Stimulated activated naive B cell treated with anti-CD40 and anti-IgM and Interleukin-4, amounts not matched to agents 10 μg/mL and 1 μg/mL and 100 μg/mL, for 72 hours (primary cell): ENCODE measurements at regions not wholly inside any gene's neighbourhood (a gene's known extent, or its start where the extent isn't known, plus 50 kb on each side); places are given as distances from the start of the nearest gene placed in this dataset.
"Not testable (repeated sequence)": the region's sequence is repeated elsewhere in the genome, so short reads cannot be mapped to it uniquely, and the experiment has no call there.

Experiments
- ATAC-seq, 2 donors: fragments of 150-1000 bp; cut with Tn5 transposase; replicated peaks; 2 replicates each; pipeline ENCODE4 v1.10.0; 2021; ENCODE audit warnings: moderate library complexity in 1 of 2
- DNase-seq: peaks from one replicate; pipeline ENCODE4 v3.0.0; 2021
- H3K27ac Mint-ChIP-seq: one replicate; pipeline ENCODE4 v1.8.0; 2022; ENCODE audit warnings: mild to moderate bottlenecking, mixed read lengths
- H3K27me3 Mint-ChIP-seq, 2 donors: one replicate each; pipeline ENCODE4 v1.8.0; 2022; ENCODE audit warnings: mixed read lengths in 2 of 2
- H3K36me3 Mint-ChIP-seq, 2 donors: one replicate each; pipeline ENCODE4 v1.8.0; 2022; ENCODE audit warnings: mixed read lengths in 2 of 2, mild to moderate bottlenecking in 1 of 2
- H3K4me1 Mint-ChIP-seq, 2 donors: one replicate each; pipeline ENCODE4 v1.8.0; 2022; ENCODE audit warnings: mixed read lengths in 2 of 2, mild to moderate bottlenecking in 1 of 2
- H3K4me3 Mint-ChIP-seq, 2 donors: one replicate each; pipeline ENCODE4 v1.8.0; 2022; ENCODE audit warnings: mild to moderate bottlenecking in 2 of 2, mixed read lengths in 2 of 2, moderate library complexity in 1 of 2
- H3K9me3 Mint-ChIP-seq, 2 donors: one replicate each; pipeline ENCODE4 v1.8.0; 2022; ENCODE audit warnings: mixed read lengths in 2 of 2, mild to moderate bottlenecking in 1 of 2

DNA sequence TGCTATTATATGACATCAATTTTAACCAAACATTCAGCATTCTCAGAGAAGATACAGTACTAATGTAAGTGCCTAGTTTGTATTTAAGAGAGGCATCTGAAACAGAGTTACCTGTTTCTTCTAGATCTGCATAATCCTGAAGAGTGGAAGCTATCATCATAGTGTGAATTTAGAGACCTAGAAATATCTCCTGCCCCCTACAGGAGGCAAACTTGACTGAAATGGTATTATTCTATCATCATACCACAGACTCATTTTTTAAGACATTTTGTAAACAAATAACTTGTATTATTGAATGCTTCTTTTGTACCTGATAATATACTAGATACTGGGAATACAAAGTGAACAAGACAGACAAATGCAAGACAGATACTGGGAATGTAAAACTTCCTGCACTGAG, 216.8 kb upstream of the RPS23 start:
- ATAC-seq, result no peak

DNA sequence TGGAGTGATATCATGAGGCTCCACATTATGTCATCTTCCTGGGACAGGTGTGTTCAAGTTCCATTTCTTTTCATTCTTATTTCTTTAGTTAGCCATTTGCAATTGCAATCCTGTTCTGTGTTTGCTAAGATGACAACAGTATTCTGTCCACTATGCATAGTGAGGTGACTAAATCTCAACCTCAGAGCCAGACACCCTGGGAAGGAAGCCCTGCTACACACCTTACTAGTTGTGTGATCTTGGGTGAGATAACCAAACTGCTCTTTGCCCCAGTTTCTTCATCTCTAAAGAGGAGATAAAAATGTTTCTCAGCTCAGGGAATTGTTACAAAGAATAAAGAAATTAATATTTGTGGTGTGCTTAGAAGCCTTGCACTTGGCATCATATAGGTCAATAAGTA, 215.1 kb upstream of the RPS23 start:
- ATAC-seq (no peak), DNase-seq (no peak)
- Mint-ChIP-seq H3K4me3 (no peak overlapping the region), H3K4me1 (no peaks in the 10 kb centered on the region), H3K9me3 (no peaks in the 10 kb centered on the region), H3K27ac (no peak overlapping the region), H3K36me3 (no peaks in the 10 kb centered on the region), H3K27me3 (no peaks in the 10 kb centered on the region)

More for the DNA sequence above, 216.8 kb upstream of the RPS23 start:
- H3K27me3 Mint-ChIP-seq, result no peaks in the 10 kb centered on the region
- H3K27ac Mint-ChIP-seq, result no peak overlapping the region
- H3K9me3 Mint-ChIP-seq, result no peaks in the 10 kb centered on the region
- no peak overlapping the region for H3K4me3 Mint-ChIP-seq
- no peaks in the 10 kb centered on the region for H3K36me3 Mint-ChIP-seq
- no peak for DNase-seq
- no peaks in the 10 kb centered on the region for H3K4me1 Mint-ChIP-seq

DNA sequence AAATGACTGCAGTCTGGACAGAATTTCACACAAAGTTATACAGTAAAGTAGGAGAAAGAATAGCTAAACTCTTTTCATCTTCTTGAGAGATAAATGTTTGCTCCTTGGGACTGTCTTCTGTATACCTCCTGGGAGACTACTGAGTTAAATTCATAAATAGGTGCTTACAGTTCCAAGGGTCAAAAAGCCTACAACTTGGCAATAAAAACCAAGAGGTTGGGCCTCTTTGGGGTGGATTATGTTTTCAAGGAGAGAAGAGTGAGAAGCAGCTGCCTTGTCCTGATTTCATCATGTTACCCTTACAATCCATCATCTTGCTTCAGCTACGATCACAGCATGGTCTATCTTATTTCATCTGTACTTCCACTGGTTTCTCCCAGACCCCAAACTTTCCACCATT, 213.2 kb upstream of the RPS23 start:
- no peaks in the 10 kb centered on the region for H3K4me1 Mint-ChIP-seq
- no peaks in the 10 kb centered on the region for H3K9me3 Mint-ChIP-seq
- DNase-seq (no peak), ATAC-seq (no peak)
- H3K4me3 Mint-ChIP-seq, result no peak overlapping the region
- no peaks in the 10 kb centered on the region for H3K36me3 Mint-ChIP-seq
- H3K27me3 Mint-ChIP-seq, result no peaks in the 10 kb centered on the region
- H3K27ac Mint-ChIP-seq, result no peak overlapping the region

DNA sequence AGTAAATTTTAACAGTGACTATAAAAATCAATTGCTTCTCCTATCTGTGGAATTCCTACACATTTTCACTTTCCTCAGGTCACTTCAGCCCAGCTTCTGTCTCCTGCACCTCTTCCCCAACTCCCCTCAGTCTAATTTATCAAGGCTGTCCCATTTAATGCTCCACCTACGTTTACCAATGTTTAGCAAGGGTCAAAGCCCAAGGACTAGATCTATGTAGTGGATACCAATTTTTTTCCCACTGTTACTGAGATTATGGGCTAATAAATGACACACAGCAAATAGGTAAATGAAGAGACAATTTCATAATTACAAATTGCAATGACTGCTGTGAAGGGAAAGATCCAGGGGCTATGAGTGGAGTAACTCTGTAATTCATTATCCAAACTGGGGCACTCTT, 211.5 kb upstream of the RPS23 start:
- H3K27ac Mint-ChIP-seq, result no peak overlapping the region
- no peaks in the 10 kb centered on the region for H3K36me3 Mint-ChIP-seq
- no peak overlapping the region for H3K4me3 Mint-ChIP-seq
- ATAC-seq (no peak), DNase-seq (no peak)
- no peaks in the 10 kb centered on the region for H3K27me3 Mint-ChIP-seq
- H3K4me1 Mint-ChIP-seq, result no peaks in the 10 kb centered on the region
- no peaks in the 10 kb centered on the region for H3K9me3 Mint-ChIP-seq

DNA sequence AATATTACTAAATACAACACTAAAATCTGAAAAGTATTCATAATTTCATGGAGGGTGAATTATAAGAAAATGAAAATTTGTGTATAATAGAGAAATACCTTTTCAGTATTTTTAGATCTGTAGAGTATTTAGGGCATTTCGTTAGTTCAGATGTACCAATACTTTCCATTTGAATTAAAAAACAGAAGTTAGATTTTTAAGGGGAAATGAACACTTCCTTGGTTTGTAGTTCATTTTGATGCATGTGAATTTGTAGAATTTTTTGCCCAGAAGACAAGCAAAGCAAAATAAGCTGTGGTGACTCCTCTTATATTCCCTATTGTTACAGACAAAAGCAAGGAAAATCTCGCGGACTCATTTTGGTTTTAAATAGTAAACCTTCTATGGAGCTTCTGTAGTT, 209.0 kb upstream of the RPS23 start:
- Mint-ChIP-seq H3K9me3 (peaks cover 0 to 1% of the 10 kb centered on the region in 2 donors), H3K4me3 (no peak overlapping the region), H3K4me1 (no peaks in the 10 kb centered on the region), H3K27ac (no peak overlapping the region), H3K36me3 (no peaks in the 10 kb centered on the region), H3K27me3 (no peaks in the 10 kb centered on the region)
- DNase-seq (no peak), ATAC-seq (no peak)

DNA sequence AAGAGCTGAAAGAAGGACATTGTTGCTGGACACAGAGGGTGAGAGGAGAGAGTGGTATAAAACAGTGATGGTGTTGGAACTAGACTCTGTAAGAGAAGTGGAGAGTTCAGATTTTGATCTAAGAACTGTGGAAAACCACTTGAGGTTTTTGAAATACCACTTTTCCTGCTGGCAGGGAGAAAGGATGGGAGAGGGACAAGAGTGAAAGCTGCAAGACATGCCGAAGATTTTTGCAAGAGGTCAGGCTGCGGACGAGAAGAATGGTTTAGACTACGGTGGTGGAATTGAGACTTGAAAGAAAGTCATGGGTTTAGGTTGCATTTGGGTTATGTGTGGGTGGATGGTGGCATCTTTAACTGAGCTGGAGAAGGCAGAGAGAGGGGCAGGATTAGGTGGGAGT, 202.2 kb upstream of the RPS23 start:
- H3K36me3 Mint-ChIP-seq, result no peaks in the 10 kb centered on the region
- H3K27me3 Mint-ChIP-seq, result peaks cover 0 to 4% of the 10 kb centered on the region in 2 donors
- no peak for ATAC-seq
- DNase-seq, result no peak
- peaks cover 0 to 1% of the 10 kb centered on the region in 2 donors for H3K9me3 Mint-ChIP-seq
- no peak overlapping the region for H3K4me3 Mint-ChIP-seq
- no peak overlapping the region for H3K27ac Mint-ChIP-seq
- H3K4me1 Mint-ChIP-seq, result no peaks in the 10 kb centered on the region

DNA sequence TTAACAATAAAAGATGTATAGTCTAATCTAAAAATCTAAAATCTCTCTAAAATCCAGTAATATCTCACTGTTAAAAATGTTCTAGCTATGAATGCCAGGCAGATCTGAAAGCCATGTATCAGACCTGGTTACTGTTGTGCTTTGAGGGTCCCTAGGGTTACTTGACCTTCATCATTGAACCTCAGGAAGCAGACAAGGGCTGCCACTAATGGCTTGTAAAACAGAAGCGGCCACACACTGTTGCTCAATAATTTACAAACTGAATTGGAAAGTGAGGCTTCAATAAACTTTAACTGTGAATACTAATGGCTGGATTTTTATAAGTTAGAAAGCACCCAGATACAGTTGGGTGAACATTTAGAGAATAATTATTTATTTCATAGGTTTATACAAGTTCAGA, 198.0 kb upstream of the RPS23 start:
- H3K36me3 Mint-ChIP-seq, result no peaks in the 10 kb centered on the region
- no peaks in the 10 kb centered on the region for H3K4me1 Mint-ChIP-seq
- no peak overlapping the region for H3K27ac Mint-ChIP-seq
- H3K4me3 Mint-ChIP-seq, result no peak overlapping the region
- peaks cover 0 to 4% of the 10 kb centered on the region in 2 donors for H3K27me3 Mint-ChIP-seq
- no peak for DNase-seq
- H3K9me3 Mint-ChIP-seq, result no peaks in the 10 kb centered on the region
- no peak for ATAC-seq

DNA sequence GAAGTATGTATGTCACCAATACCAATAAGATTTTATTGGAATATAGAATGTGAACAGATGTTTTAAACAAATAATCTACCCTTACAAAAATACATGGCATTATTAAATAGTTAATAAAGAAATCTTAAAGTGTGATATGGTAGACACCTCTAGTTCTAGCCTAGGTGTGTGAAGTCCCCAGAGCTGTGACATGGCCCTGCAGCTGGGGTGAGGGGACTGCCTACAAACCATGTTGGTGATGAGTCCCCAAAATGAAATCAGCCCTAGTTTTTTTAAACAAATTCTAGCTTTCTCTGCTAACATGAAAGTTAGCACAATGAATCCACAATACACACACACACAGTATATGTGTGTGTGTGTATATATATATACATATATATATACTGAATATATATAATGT, 195.1 kb upstream of the RPS23 start:
- Mint-ChIP-seq H3K27me3 (no peaks in the 10 kb centered on the region), H3K9me3 (no peaks in the 10 kb centered on the region), H3K36me3 (no peaks in the 10 kb centered on the region), H3K27ac (no peak overlapping the region), H3K4me3 (no peak overlapping the region), H3K4me1 (no peaks in the 10 kb centered on the region)
- DNase-seq (no peak), ATAC-seq (no peak)

DNA sequence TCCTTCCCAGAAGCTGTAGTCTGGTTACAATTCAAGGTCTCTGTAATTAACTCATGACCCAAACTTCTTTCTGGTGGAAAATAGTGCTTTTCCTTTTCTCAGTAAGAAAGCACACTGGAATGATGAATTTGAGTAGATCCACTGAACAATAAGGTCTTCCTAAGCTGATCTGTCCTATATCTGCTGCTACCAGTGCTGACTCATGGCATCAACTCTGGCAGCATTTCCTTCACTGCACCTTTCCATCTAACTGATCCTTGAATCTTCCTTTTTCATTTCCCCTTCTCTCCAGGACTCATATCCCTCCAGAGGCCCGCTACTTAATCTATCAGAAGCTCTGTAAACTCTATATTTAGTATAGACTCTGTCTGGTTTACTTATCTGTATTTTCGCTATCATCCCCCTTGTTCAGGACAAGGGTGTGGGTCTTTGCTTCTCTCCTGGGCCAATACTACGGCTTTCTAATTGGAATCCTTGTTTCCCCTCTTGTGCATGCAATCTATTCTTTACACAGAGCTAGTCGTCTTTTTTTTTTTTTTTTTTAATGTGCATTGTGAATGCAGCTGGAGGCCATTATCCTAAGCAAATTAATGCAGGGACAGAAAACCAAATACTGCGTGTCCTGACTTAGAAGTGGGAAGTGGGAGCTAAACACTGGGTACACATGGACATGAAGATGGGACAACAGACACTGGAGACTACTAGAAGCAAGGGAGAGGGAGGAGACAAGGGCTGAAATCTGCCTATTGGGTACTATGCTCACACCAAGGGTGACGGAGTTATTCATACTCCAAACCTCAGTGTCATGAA, 192.2 kb upstream of the RPS23 start:
- H3K9me3 Mint-ChIP-seq, result no peaks in the 10 kb centered on the region
- DNase-seq (no peak), ATAC-seq (no peak)
- no peaks in the 10 kb centered on the region for H3K4me1 Mint-ChIP-seq
- no peaks in the 10 kb centered on the region for H3K36me3 Mint-ChIP-seq
- no peak overlapping the region for H3K4me3 Mint-ChIP-seq
- H3K27me3 Mint-ChIP-seq, result no peaks in the 10 kb centered on the region
- H3K27ac Mint-ChIP-seq, result no peak overlapping the region

DNA sequence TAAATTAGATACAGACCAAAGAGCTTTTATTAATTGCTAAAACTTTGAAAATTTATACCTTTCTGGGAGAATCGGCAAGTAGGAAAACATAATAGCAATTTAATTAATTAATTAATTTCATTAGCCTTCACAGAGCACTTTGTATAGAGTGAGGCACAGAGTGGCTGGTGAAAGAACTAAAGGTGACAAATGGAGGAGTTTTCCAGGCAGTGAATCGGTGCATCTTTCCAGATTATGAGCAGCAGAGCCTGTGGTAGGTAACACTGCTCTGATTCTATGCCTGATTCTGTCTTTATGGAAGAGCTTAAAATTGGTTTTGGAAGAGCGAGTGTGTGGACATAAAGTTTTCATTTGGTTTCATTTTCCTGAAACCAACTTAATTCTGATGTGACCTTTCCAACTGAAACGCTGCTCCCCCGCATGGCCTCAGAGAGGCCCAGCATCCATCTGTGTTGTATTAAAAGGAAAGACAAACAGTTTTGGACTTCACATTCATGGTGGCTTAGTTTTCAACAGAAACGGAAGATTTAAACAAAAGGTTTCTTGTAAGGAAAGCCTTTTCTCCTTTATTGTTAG, 188.9 kb upstream of the RPS23 start:
- ATAC-seq (no peak), DNase-seq (no peak)
- Mint-ChIP-seq H3K4me3 (no peak overlapping the region), H3K27me3 (no peaks in the 10 kb centered on the region), H3K36me3 (no peaks in the 10 kb centered on the region), H3K9me3 (peaks cover 9 to 13% of the 10 kb centered on the region in 2 donors), H3K27ac (no peak overlapping the region), H3K4me1 (no peaks in the 10 kb centered on the region)

DNA sequence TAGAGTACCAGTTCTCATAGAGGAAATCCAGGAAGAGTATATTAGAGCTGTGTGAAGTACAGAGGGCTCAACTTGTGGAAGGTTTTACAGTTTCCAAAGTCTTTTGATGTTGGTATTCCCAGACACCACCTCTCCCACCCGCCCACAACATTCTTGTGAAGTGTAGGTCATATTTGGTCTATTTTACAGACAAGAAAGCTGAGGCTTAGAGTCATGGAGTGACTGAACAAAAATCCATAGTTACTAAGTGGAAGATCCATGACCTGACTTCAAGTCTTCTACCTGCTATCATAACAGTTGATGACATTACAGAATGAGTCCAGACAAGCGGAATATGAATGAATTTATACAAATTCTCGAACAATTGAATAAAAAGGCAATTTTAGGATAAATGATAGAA, 187.1 kb upstream of the RPS23 start:
- no peak for ATAC-seq
- Mint-ChIP-seq H3K27me3 (no peaks in the 10 kb centered on the region), H3K36me3 (no peaks in the 10 kb centered on the region), H3K9me3 (peaks cover 9 to 15% of the 10 kb centered on the region in 2 donors), H3K4me3 (no peak overlapping the region), H3K4me1 (no peaks in the 10 kb centered on the region), H3K27ac (no peak overlapping the region)
- DNase-seq, result no peak

DNA sequence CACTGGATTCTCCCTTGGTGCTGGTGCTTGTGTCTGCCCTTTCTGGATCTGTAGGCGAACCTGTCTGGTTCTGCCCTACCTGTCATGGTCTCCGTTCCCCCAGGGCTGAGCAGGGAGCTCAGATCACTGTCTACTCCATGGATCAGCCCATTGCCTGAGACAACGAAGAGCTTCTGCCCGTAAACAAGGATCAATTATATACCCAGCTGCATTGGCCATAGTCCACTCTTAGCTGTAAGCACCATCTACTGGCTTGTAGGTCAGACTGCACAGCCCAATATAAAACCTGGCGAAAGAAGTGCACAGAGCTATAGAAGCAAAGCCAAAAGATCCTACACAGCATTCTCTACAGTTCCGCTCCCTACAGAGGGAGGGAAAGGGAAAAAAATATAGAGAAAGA, 181.5 kb upstream of the RPS23 start:
- Mint-ChIP-seq H3K36me3 (no peaks in the 10 kb centered on the region), H3K27me3 (peaks cover 0 to 9% of the 10 kb centered on the region in 2 donors), H3K9me3 (peaks cover 12 to 18% of the 10 kb centered on the region in 2 donors), H3K4me1 (no peaks in the 10 kb centered on the region), H3K27ac (no peak overlapping the region), H3K4me3 (no peak overlapping the region)
- DNase-seq (no peak), ATAC-seq (no peak)

DNA sequence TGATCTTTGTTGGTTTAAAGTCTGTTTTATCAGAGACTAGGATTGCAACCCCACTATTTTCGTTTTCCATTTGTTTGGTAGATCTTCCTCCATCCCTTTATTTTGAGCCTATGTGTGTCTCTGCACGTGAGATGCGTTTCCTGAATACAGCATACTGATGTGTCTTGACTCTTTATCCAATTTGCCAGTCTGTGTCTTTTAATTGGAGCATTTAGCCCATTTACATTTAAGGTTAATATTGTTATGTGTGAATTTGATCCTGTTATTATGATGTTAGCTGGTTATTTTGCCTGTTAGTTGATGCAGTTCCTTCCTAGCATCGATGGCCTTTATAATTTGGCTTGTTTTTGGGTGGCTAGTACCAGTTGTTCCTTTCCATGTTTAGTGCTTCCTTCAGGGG, 177.2 kb upstream of the RPS23 start:
- ATAC-seq, H3K4me1 Mint-ChIP-seq, H3K27ac Mint-ChIP-seq, DNase-seq, H3K36me3 Mint-ChIP-seq, H3K4me3 Mint-ChIP-seq, H3K27me3 Mint-ChIP-seq: not testable (repeated sequence)
- peaks cover 3 to 12% of the 10 kb centered on the region in 2 donors for H3K9me3 Mint-ChIP-seq

DNA sequence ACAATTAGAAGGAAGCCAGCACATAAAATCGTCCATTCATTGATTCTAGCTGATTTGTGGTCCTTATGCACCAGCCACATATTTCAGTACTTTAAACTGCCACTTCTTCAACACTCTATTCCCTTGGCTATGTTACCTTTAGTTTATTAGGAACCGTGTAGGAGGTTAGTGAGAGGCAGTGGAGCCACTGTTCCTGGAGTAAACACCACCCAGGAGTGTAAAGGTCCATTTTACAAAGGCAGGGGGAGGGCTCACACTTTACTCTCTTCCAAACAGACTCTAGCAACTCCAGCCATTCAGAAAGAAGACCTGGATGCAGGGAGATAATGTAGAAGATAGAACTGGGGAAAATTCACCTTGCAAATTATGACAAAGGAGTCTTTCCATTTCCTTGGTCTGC, 170.2 kb upstream of the RPS23 start:
- no peak overlapping the region for H3K27ac Mint-ChIP-seq
- no peaks in the 10 kb centered on the region for H3K4me1 Mint-ChIP-seq
- ATAC-seq (no peak), DNase-seq (no peak)
- H3K9me3 Mint-ChIP-seq, result peaks cover 0 to 6% of the 10 kb centered on the region in 2 donors
- no peaks in the 10 kb centered on the region for H3K36me3 Mint-ChIP-seq
- no peaks in the 10 kb centered on the region for H3K27me3 Mint-ChIP-seq
- no peak overlapping the region for H3K4me3 Mint-ChIP-seq

DNA sequence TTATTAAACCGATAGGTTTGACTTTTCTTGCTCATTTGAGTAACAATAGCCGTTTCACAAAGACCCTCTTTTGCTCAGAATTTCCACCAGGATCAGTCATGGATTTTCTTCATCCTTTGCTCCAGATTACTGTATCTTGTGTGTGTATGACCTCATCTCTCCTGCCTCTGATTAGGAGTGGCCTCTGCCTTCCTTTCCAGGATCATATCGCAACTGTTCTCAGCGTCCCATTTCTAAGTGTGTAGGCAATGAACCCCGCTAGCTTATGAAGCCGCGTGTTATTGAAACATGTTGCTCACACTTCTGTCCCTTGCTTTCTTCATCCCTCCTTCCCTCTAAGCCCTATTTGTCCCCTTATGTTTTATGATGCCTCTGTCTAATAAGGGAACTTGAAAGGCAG, 169.8 kb upstream of the RPS23 start:
- peaks cover 0 to 6% of the 10 kb centered on the region in 2 donors for H3K9me3 Mint-ChIP-seq
- no peak overlapping the region for H3K4me3 Mint-ChIP-seq
- DNase-seq (no peak), ATAC-seq (no peak)
- no peaks in the 10 kb centered on the region for H3K4me1 Mint-ChIP-seq
- H3K27me3 Mint-ChIP-seq, result no peaks in the 10 kb centered on the region
- no peaks in the 10 kb centered on the region for H3K36me3 Mint-ChIP-seq
- no peak overlapping the region for H3K27ac Mint-ChIP-seq
